MCF 10A (cell line): ENCODE measurements at regions not wholly inside any gene's neighbourhood (a gene's known extent, or its start where the extent isn't known, plus 50 kb on each side); places are given as distances from the start of the nearest gene placed in this dataset.
"Not testable (repeated sequence)": the region's sequence is repeated elsewhere in the genome, so short reads cannot be mapped to it uniquely, and the experiment has no call there.

Source experiments
- BruUV-seq: library from RNA; stranded (reverse); fragments of 400-500 nt; replicated peaks from 2 replicates; lab custom pipeline; 2021; lab: Mats Ljungman, UMichigan
- CTCF ChIA-PET: fragments of 300-600 bp; sonication (Branson Sonifier 250); formaldehyde crosslinking; extraction: SDS; loops from one replicate; lab custom pipeline; 2021; ENCODE audit warnings: antibody characterized with exemption, inconsistent platforms; lab: Yijun Ruan, JAX
- POLR2A ChIA-PET: fragments of 300-600, 350-650 bp; sonication (Branson Sonifier 250); formaldehyde crosslinking; extraction: SDS; loops from one replicate; lab custom pipeline; 2020; ENCODE audit warnings: antibody characterized with exemption, inconsistent platforms; lab: Yijun Ruan, JAX
- DNase-seq: peaks from one replicate; pipeline ENCODE4 v3.0.0-alpha.2; 2018; ENCODE audit not compliant: unreplicated experiment
- H3K27ac Mint-ChIP-seq: one replicate; pipeline ENCODE4 v1.8.0; 2022; ENCODE audit warnings: mild to moderate bottlenecking, low read depth, mixed read lengths; ENCODE audit not compliant: unreplicated experiment
- H3K27me3 Mint-ChIP-seq: one replicate; pipeline ENCODE4 v1.8.0; 2022; ENCODE audit warnings: mixed read lengths; ENCODE audit not compliant: insufficient read depth, unreplicated experiment
- H3K36me3 Mint-ChIP-seq: one replicate; pipeline ENCODE4 v1.8.0; 2022; ENCODE audit warnings: mild to moderate bottlenecking, moderate library complexity, mixed read lengths; ENCODE audit not compliant: insufficient read depth, unreplicated experiment
- H3K4me1 Mint-ChIP-seq: one replicate; pipeline ENCODE4 v1.8.0; 2022; ENCODE audit warnings: mixed read lengths; ENCODE audit not compliant: insufficient read depth, unreplicated experiment
- H3K4me3 Mint-ChIP-seq: one replicate; pipeline ENCODE4 v1.8.0; 2022; ENCODE audit warnings: mild to moderate bottlenecking, moderate library complexity, mixed read lengths; ENCODE audit not compliant: unreplicated experiment
- H3K9me3 Mint-ChIP-seq: one replicate; pipeline ENCODE4 v1.8.0; 2022; ENCODE audit warnings: mixed read lengths; ENCODE audit not compliant: unreplicated experiment
- intact Hi-C: fragments of 100-400 bp; cut with micrococcal nuclease; formaldehyde crosslinking; loops from 2 replicates; pipeline ENCODE4 v1.14.1; 2022

DNA sequence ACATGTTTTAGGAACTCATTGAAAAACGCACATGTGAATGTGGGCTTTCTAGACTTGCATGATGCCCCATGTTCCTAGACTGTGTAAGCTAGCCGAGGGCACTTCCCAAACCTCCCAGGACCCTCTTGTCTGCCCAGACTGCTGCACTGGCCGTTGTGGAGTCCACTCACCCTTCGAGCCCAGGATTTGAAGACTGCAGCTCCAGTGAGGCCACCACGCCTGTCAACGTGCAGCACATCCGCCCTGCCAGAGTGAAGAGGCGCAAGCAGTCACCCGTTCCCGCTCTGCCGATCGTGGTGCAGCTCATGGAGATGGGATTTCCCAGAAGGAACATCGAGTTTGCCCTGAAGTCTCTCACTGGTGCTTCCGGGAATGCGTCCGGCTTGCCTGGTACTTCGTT lies 114.1 kb downstream of the GOLGA6L22 start:
- POLR2A ChIA-PET, H3K36me3 Mint-ChIP-seq, H3K27me3 Mint-ChIP-seq, intact Hi-C loops, H3K4me3 Mint-ChIP-seq, H3K4me1 Mint-ChIP-seq, H3K9me3 Mint-ChIP-seq, BruUV-seq, DNase-seq, CTCF ChIA-PET, H3K27ac Mint-ChIP-seq: not testable (repeated sequence)

DNA sequence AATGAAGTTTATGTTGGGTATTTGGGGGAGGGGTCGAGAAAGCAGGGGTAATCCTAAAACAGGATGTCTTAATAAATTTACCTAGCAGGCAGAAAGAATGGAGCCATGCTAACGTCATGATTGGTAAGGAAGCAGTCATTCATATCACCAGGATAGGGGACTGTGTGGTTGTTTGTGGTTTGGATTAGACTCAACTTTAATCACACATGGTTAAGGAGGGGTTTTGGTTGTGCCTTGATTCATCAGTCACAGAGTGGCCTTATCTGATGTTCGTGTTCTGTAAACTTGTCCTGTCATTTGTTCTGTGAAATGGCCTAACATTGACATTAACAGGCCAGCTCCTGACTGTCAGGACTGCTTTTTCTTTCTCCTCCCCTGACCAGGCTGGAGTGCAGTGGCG lies 119.1 kb downstream of the GOLGA6L22 start:
- H3K4me3 Mint-ChIP-seq, H3K36me3 Mint-ChIP-seq, POLR2A ChIA-PET, H3K27ac Mint-ChIP-seq, BruUV-seq, CTCF ChIA-PET, DNase-seq, H3K9me3 Mint-ChIP-seq, intact Hi-C loops, H3K4me1 Mint-ChIP-seq, H3K27me3 Mint-ChIP-seq: not testable (repeated sequence)

DNA sequence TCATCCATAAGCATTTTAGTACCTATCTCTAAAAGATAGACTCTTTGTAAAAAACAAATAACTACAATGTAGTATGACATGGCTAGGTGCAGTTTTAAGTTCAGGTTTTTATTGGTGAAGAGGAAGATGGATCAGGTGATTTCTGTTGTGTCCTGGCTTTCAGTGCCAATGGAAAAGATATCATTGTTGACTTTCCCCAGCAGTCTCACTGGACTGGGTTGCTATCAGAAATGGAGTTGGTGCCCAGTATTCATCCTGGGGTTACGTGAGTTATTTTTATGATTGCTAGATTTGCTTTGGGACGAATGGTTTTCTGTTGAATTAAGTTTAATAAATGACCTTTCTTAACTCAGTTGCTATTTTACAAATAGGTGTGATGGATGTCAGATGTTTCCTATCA lies 120.5 kb downstream of the GOLGA6L22 start:
- BruUV-seq, result not testable (repeated sequence)

DNA sequence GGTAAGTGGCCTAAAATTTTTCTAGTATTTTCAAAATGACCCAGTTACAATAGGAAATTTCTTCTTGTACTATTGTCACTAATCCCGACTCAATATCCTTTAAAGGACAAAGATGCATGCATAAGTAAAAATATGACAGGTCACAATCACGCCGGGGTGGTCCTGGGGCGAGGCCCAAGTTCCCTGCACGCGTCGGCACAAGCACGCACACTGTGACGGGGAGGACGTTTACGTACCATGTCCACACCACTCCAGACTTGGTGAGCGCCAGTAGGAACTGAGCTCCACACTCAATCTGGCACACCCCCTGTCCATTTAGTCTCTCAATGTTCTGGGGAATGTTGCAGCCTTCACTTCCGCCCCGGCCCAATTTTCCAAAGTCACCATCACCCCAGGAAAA lies 128.7 kb downstream of the GOLGA6L22 start:
- DNase-seq, CTCF ChIA-PET, H3K4me3 Mint-ChIP-seq, H3K27me3 Mint-ChIP-seq, H3K9me3 Mint-ChIP-seq, H3K4me1 Mint-ChIP-seq, H3K27ac Mint-ChIP-seq, BruUV-seq, POLR2A ChIA-PET, intact Hi-C loops: not testable (repeated sequence)
- peaks cover 13% of the 10 kb centered on the region for H3K36me3 Mint-ChIP-seq

More for the DNA sequence above, 120.5 kb downstream of the GOLGA6L22 start:
- POLR2A ChIA-PET, H3K36me3 Mint-ChIP-seq, H3K27me3 Mint-ChIP-seq, H3K27ac Mint-ChIP-seq, DNase-seq, H3K4me1 Mint-ChIP-seq, CTCF ChIA-PET, H3K9me3 Mint-ChIP-seq, H3K4me3 Mint-ChIP-seq, intact Hi-C loops: not testable (repeated sequence)

DNA sequence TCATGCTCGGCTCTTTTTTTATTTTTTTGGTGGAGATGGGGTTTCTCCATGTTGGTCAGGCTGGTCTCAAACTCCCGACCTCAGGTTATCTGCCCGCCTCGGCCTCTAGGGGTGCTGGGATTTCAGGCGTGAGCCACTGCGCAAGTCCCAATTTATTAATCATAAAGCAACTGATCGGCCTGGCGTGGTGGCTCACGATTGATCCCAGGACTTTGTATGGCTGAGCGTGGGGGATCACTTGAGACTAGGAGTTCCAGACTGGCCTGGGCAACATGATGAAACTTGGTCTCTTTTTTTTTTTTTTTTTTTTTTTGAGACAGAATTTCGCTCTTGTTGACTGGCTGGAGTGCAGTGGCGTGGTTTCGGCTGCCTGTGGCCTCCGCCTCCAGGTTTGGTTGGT lies 139.8 kb downstream of the GOLGA6L22 start:
- H3K27ac Mint-ChIP-seq, H3K4me3 Mint-ChIP-seq, H3K27me3 Mint-ChIP-seq, H3K36me3 Mint-ChIP-seq, POLR2A ChIA-PET, CTCF ChIA-PET, BruUV-seq, intact Hi-C loops, H3K4me1 Mint-ChIP-seq, H3K9me3 Mint-ChIP-seq, DNase-seq: not testable (repeated sequence)

DNA sequence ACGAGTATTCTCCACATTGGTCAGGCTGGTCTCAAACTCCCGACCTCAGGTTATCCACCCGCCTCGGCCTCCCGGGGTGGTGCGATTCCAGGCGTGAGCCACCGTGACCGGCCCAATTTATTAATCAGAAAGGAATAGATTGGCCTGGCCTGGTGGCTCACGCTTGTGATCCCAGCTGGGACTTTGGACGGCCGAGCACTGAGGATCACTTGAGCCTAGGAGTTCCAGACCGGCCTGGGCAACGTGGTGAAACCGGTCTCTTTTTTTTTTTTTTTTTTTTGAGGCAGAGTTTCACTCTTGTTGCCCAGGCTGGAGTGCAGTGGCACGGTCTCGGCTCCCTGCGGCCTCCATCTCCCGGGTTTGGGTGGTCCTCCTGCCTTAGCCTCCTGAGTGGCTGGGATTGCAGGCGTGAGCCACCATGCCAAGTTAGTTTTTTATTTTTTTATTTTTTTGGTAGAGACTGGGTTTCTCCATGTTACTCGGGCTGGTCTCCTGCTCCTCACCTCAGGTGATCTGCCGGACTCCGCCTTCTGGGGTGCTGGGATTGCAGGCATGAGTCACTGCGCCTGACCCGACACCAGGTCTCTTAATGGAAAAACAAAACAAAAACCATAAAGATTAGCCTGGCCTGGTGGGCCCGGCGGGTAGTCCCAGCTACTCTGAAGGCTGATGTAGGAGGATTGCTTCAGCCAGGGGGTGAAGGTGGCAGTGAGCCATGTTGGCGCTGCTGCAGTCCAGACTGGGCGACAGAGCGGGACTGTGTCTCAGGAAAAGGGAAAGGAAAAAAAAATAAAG lies 141.0 kb downstream of the GOLGA6L22 start:
- H3K27me3 Mint-ChIP-seq, H3K4me1 Mint-ChIP-seq, H3K36me3 Mint-ChIP-seq, H3K9me3 Mint-ChIP-seq, BruUV-seq, CTCF ChIA-PET, POLR2A ChIA-PET, intact Hi-C loops: not testable (repeated sequence)
- H3K4me3 Mint-ChIP-seq, result peak overlapping the region; percentile 63
- DNase-seq, result peak; percentile 48
- H3K27ac Mint-ChIP-seq, result peak overlapping the region; percentile 66

DNA sequence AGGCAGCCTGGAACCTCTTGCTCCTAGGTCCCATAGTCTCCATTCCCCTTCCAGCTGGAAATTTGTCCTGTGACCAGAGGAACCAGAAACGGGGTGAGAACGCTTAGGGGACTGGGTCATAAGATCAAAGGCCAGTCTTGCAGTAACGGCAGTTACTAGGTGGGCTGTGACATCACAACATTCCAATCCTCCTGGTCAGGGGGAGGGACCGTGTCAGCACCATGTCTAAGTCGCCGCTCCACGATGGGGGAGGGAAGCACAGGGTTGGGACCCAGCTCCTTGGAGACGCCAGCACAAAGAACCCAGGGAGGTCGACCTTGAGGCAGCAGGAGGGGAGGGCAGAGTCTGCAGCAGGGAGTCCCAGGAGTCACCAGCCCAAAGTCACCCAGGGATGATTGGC lies 158.3 kb downstream of the GOLGA6L22 start:
- intact Hi-C loops, POLR2A ChIA-PET: not testable (repeated sequence)

DNA sequence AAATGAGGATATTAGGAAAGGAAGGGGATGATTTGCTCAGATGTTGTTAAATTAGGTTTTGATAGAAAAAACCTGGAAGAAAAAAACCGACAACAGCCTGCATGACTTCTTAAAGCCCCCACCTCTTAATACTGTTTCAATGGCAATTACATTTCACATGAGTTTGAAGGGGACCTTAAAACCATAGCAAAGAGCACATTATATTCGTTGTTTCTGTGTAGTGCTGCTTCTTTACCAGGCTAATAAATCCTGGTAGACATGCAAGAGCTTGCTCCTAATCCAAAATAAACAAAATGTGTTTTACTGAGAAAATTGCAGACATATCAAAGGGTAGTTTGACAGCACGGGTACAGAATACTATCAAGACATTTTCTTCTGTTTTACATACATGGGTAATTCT lies 154.7 kb upstream of the NIPA1 start:
- H3K9me3 Mint-ChIP-seq, intact Hi-C loops, CTCF ChIA-PET, DNase-seq, BruUV-seq, H3K36me3 Mint-ChIP-seq, H3K27me3 Mint-ChIP-seq, H3K27ac Mint-ChIP-seq, POLR2A ChIA-PET, H3K4me3 Mint-ChIP-seq, H3K4me1 Mint-ChIP-seq: not testable (repeated sequence)

More for the DNA sequence above, 158.3 kb downstream of the GOLGA6L22 start:
- DNase-seq, H3K9me3 Mint-ChIP-seq, BruUV-seq, H3K27ac Mint-ChIP-seq, H3K36me3 Mint-ChIP-seq, H3K27me3 Mint-ChIP-seq, H3K4me3 Mint-ChIP-seq, H3K4me1 Mint-ChIP-seq, CTCF ChIA-PET: not testable (repeated sequence)

DNA sequence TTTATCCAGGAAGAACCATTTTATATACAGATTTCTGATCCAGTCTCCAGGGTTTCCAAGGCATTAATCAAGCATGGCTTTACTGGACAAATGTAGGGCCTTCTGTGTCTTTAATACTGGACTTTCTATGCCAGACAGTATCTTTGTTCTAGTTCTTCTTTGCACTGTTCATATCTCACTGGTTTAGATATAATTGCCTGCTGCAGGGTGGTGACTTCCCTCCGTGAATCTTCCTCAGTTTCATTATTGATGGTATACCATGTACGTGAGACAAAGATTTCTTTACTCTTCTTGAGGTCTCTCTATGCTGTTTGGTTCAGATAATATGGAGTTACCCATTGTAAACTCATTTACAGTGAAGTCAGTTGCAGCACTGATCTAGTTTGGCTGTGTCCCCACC lies 146.5 kb upstream of the NIPA1 start:
- POLR2A ChIA-PET, CTCF ChIA-PET, H3K27me3 Mint-ChIP-seq, BruUV-seq, DNase-seq, H3K9me3 Mint-ChIP-seq, H3K27ac Mint-ChIP-seq, intact Hi-C loops, H3K4me3 Mint-ChIP-seq, H3K36me3 Mint-ChIP-seq, H3K4me1 Mint-ChIP-seq: not testable (repeated sequence)
